ENCODE measurements at regions not wholly inside any gene's neighbourhood (a gene's known extent, or its start where the extent isn't known, plus 50 kb on each side); places are given as distances from the start of the nearest gene placed in this dataset.
"Not testable (repeated sequence)": the region's sequence is repeated elsewhere in the genome, so short reads cannot be mapped to it uniquely, and the experiment has no call there.

DNA sequence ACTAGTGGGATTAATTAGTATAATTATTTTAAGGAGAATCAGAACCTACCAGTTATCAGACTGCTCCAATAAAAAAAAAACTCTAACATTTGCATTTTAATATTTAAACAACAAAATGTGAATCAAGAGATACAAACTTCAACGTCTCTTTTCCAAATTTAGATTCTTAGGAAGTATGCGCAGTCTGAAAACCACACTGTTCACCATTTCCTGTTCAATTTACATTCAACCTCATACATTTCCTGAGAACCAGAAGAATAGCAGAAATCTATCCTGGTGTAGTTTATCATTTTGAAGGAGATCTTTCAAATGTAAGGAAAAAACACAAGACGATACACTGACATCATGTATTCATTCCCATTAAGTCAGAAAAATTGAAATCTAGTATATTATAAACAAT lies 869.2 kb downstream of the EFNA5 start:
- H3K27ac ChIP-seq, result no peak overlapping the region
- TF ChIP-seq, protein P1, sequence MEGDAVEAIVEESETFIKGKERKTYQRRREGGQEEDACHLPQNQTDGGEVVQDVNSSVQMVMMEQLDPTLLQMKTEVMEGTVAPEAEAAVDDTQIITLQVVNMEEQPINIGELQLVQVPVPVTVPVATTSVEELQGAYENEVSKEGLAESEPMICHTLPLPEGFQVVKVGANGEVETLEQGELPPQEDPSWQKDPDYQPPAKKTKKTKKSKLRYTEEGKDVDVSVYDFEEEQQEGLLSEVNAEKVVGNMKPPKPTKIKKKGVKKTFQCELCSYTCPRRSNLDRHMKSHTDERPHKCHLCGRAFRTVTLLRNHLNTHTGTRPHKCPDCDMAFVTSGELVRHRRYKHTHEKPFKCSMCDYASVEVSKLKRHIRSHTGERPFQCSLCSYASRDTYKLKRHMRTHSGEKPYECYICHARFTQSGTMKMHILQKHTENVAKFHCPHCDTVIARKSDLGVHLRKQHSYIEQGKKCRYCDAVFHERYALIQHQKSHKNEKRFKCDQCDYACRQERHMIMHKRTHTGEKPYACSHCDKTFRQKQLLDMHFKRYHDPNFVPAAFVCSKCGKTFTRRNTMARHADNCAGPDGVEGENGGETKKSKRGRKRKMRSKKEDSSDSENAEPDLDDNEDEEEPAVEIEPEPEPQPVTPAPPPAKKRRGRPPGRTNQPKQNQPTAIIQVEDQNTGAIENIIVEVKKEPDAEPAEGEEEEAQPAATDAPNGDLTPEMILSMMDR (conservative IDR thresholded peaks at IDR 0.05), result no peak
- no peak for TF ChIP-seq ZFX (IDR thresholded peaks at IDR 0.05)

DNA sequence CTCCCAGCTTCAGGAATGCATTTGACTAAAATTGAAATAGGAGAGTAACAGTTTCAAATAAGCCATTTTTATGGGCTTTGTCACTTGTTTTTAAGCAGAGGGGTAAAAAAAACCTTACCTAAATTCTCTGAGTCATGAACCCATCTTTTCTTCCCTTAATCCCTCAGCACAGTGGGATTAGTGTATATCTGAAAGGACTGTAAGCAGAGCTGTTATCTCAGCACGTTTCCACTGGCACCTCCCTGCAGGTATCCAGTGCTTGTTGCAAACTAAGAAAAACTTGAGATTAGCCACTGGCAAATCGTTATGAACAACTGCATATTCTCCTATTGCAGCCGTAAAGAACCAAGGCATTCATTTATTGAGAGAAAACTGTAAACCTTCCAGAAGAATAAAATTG lies 872.7 kb downstream of the EFNA5 start:
- TF ChIP-seq, protein P1 (conservative IDR thresholded peaks at IDR 0.05), result no peak
- TF ChIP-seq ZFX (IDR thresholded peaks at IDR 0.05), result no peak
- no peak overlapping the region for H3K27ac ChIP-seq

DNA sequence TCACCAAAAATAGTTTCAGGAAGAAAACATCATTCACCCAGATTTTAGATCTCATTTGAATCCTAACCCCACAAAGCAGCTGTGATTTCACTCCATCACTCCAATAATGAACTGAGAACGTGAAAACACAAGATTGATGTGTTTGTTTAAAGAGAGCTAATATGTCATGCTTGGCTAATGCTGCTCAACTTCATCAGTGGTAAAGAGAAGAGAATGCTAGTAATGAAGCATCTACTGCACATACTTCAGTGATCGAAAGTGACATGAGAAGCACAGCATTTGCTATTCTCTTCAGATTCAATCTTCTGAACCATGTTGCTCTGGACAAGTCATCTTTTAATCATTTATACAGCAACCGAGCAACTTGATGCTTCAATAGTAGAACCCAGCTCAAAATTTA lies 874.7 kb downstream of the EFNA5 start:
- H3K27ac ChIP-seq, result no peak overlapping the region

DNA sequence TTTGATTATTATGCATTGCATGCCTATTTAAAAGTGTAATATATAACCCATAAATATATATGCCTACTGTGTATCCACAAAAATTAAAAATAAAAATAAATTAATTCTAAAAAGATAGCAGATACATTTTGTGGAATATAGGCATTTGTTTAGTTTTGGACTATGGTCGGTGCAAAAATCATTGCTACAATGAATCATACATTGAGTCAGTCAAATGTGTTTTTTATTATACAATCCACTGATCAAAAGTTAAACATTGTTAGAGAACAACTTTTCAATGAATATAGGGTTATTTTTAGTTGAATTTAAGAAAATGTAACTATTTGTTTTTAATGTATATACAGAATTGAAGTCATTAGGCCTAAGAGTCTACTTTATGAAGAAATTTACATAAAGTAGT lies 885.9 kb downstream of the EFNA5 start:
- TF ChIP-seq ZFX (IDR thresholded peaks at IDR 0.05), result no peak
- TF ChIP-seq, protein P1 (conservative IDR thresholded peaks at IDR 0.05), result no peak
- no peak overlapping the region for H3K27ac ChIP-seq

More for the DNA sequence above, 874.7 kb downstream of the EFNA5 start:
- TF ChIP-seq, protein P1 (conservative IDR thresholded peaks at IDR 0.05), result no peak
- TF ChIP-seq ZFX (IDR thresholded peaks at IDR 0.05), result no peak

DNA sequence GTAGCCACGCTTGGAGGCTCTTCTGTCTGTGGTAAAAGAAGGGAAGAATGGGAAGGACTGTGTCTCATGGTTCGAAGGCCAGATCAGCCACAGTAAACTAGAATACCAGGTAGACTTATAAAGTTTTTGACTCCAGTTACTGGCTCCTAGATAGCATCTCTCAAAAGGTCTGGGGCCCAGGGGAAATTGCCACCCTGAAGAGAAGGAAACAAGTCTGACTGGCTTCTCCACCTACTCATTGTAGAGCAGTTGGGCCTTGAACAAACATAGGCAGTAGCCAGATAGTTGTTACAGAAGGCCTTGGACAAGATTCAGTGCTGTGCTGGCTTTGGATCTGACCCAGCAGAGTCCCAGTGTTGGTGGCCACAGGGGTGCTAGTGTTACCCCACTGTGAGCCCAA lies 890.4 kb downstream of the EFNA5 start:
- TF ChIP-seq, protein P1 (conservative IDR thresholded peaks at IDR 0.05), result no peak
- no peak for TF ChIP-seq ZFX (IDR thresholded peaks at IDR 0.05)
- peak overlapping the region; percentile 72 for H3K27ac ChIP-seq

DNA sequence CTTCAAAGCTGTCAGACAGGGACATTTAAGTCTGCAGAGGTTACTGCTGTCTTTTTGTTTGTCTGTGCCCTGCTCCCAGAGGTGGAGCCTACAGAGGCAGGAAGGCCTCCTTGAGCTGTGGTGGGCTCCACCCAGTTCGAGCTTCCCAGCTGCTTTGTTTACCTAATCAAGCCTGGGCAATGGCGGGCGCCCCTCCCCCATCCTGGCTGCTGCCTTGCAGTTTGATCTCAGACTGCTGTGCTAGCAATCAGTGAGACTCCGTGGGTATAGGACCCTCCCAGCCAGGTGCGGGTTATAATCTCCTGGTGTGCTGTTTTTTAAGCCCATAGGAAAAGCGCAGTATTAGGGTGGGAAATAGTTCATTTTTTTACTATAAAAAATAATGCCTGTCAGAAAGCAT lies 894.2 kb downstream of the EFNA5 start:
- not testable (repeated sequence) for H3K27ac ChIP-seq

DNA sequence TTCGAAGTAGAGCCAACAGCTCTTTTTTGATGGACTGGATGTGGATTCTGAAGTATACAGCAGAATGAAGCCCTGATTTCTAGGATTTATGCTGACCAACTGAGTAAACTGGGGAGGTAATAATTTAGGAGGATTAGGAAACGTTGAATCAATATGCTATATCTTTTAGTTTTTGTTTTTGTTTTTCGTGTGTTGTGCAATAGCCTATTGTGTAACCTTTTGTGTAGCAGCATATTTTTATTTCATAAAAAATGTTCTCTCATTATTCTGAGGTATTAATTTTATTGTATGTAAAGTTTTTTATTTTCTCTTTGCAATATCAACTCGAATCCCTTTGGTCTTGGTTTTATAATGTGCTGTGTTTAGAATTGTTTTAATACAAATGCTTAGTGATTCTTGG lies 902.3 kb downstream of the EFNA5 start:
- no peak for TF ChIP-seq ZFX (IDR thresholded peaks at IDR 0.05)
- TF ChIP-seq, protein P1 (conservative IDR thresholded peaks at IDR 0.05), result no peak
- H3K27ac ChIP-seq, result no peak overlapping the region

DNA sequence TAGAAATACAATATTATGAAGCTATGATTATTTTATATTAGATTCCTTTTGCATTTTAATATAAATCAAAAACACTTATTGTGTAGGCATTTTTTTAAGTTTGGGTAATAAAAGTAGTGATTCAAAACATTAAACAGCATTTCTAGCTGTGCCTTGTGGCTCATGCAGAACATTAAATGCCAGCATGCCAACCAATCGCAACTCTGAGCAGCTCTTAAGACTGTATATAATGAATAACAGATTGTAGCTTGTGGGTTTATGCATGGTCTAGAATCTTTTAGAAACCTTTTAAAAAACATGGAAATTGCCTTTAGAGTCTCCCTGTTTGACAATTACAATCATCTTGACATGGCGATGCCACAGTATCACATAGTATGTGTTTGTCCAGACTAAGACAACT lies 903.8 kb downstream of the EFNA5 start:
- TF ChIP-seq ZFX (IDR thresholded peaks at IDR 0.05), result no peak
- TF ChIP-seq, protein P1 (conservative IDR thresholded peaks at IDR 0.05), result no peak

More for the DNA sequence above, 903.8 kb downstream of the EFNA5 start:
- no peak overlapping the region for H3K27ac ChIP-seq
